SK-N-SH (cell line): ENCODE measurements at regions not wholly inside any gene's neighbourhood (a gene's known extent, or its start where the extent isn't known, plus 50 kb on each side); places are given as distances from the start of the nearest gene placed in this dataset.

Source experiments
- CTCF ChIA-PET: fragments of 300-600, 350-600 bp; formaldehyde crosslinking; extraction: SDS; loops from one replicate; lab custom pipeline; 2021; lab: Yijun Ruan, JAX
- POLR2A ChIA-PET: fragments of 350-600 bp; sonication (Branson Sonifier 250); formaldehyde crosslinking; extraction: SDS; loops from one replicate; lab custom pipeline; 2020; ENCODE audit warnings: antibody characterized with exemption, inconsistent platforms; lab: Yijun Ruan, JAX
- DNase-seq: peaks from one replicate; pipeline ENCODE4 v3.0.0; 2012
- H2AFZ ChIP-seq: fragments of 200-600 bp; sonication (generic); 2 replicates; pipeline ENCODE4 v1.8.1; 2016; ENCODE audit warnings: antibody characterized with exemption, mild to moderate bottlenecking, low read depth
- H3F3A ChIP-seq: fragments of 200-600 bp; sonication (generic); replicated peaks from 2 replicates; pipeline ENCODE3; 2016; ENCODE audit warnings: antibody characterized with exemption, mild to moderate bottlenecking; ENCODE audit not compliant: insufficient read depth
- H3K27ac ChIP-seq, 2 experiments: fragments of 200-500 bp in 1 of 2; fragments of 200-600 bp in 1 of 2; sonication (Bioruptor generic) in 1 of 2; sonication (generic), shearing (Covaris generic) in 1 of 2; 2 replicates each; pipeline versions ENCODE4 v1.5.1 to v1.6.1; 2014 to 2016; ENCODE audit warnings: low read depth in 2 of 2, inconsistent platforms in 1 of 2, low read length in 1 of 2, mild to moderate bottlenecking in 1 of 2, mixed read lengths in 1 of 2
- H3K27me3 ChIP-seq: fragments of 200-600 bp; sonication (generic), shearing (Covaris generic); 2 replicates; pipeline ENCODE4 v1.6.1; 2016; ENCODE audit warnings: mixed run types; ENCODE audit not compliant: insufficient read depth
- H3K36me3 ChIP-seq, 2 experiments: fragments of 200-500 bp in 1 of 2; fragments of 200-600 bp in 1 of 2; sonication (Bioruptor generic) in 1 of 2; sonication (generic) in 1 of 2; replicated peaks in 1 of 2; 2 replicates each; pipeline versions ENCODE3 to v1.5.1; 2014 to 2016; ENCODE audit warnings: low read length in 1 of 2, mild to moderate bottlenecking in 1 of 2; ENCODE audit not compliant: insufficient read depth in 2 of 2, control insufficient read depth in 1 of 2
- H3K4me1 ChIP-seq, 2 experiments: fragments of 200-500 bp in 1 of 2; fragments of 200-600 bp in 1 of 2; sonication (Bioruptor generic) in 1 of 2; sonication (generic), shearing (Covaris generic) in 1 of 2; 2 replicates each; pipeline versions ENCODE4 v1.5.1 to v1.6.1; 2014 to 2016; ENCODE audit warnings: low read depth in 1 of 2, low read length in 1 of 2, mixed run types in 1 of 2; ENCODE audit not compliant: insufficient read depth in 2 of 2, control insufficient read depth in 1 of 2
- H3K4me2 ChIP-seq: fragments of 200-600 bp; sonication (generic), shearing (Covaris generic); 2 replicates; pipeline ENCODE4 v1.6.1; 2017; ENCODE audit warnings: mixed run types
- H3K4me3 ChIP-seq, 2 experiments: fragments of 200-500 bp in 1 of 2; fragments of 200-600 bp in 1 of 2; sonication (Bioruptor generic) in 1 of 2; sonication (generic), shearing (Covaris generic) in 1 of 2; 2 replicates each; pipeline versions ENCODE4 v1.5.1 to v1.8.1; 2014 to 2016; ENCODE audit warnings: low read depth in 2 of 2, inconsistent platforms in 1 of 2, low read length in 1 of 2, mild to moderate bottlenecking in 1 of 2, mixed read lengths in 1 of 2, moderate library complexity in 1 of 2
- H3K79me2 ChIP-seq: fragments of 200-600 bp; sonication (generic); 2 replicates; pipeline ENCODE4 v1.8.1; 2017; ENCODE audit warnings: mild to moderate bottlenecking; ENCODE audit not compliant: insufficient read depth
- H3K9ac ChIP-seq: fragments of 200-600 bp; sonication (generic); 2 replicates; pipeline ENCODE4 v1.6.1; 2017; ENCODE audit warnings: mixed run types
- H3K9me2 ChIP-seq: fragments of 200-600 bp; sonication (generic); 2 replicates; pipeline ENCODE4 v1.6.1; 2017; ENCODE audit warnings: mixed run types
- H3K9me3 ChIP-seq: fragments of 200-600 bp; sonication (generic); 2 replicates; pipeline ENCODE4 v1.6.1; 2017; ENCODE audit warnings: mixed run types, mild to moderate bottlenecking, moderate library complexity
- H4K20me1 ChIP-seq: fragments of 200-600 bp; sonication (generic); 2 replicates; pipeline ENCODE4 v1.6.1; 2017; ENCODE audit warnings: mild to moderate bottlenecking, mixed run types; ENCODE audit not compliant: insufficient read depth
- CHD2 ChIP-seq: fragments of 150-350 bp; IDR thresholded peaks from 2 replicates; pipeline ENCODE4 v1.6.1; 2018; ENCODE audit warnings: low read length; ENCODE audit not compliant: partially characterized antibody
- ELF1 ChIP-seq: IDR thresholded peaks from 2 replicates; pipeline ENCODE4 v1.4.0; 2012
- FOXJ3 ChIP-seq: sonication (generic); formaldehyde crosslinking; IDR thresholded peaks from 2 replicates; pipeline ENCODE4 v1.5.1; 2020; ENCODE audit warnings: mild to moderate bottlenecking, missing genetic modification reagents
- FOXM1 ChIP-seq: IDR thresholded peaks from 2 replicates; pipeline ENCODE4 v1.4.0; 2012; ENCODE audit warnings: low read depth, mild to moderate bottlenecking
- GABPA ChIP-seq: IDR thresholded peaks from 2 replicates; pipeline ENCODE4 v1.4.0; 2012; ENCODE audit warnings: low read depth, mild to moderate bottlenecking
- JUND ChIP-seq: IDR thresholded peaks from 2 replicates; pipeline ENCODE4 v1.4.0; 2012
- RCOR1 ChIP-seq: fragments of 150-350 bp; IDR thresholded peaks from 2 replicates; pipeline ENCODE4 v1.6.1; 2017; ENCODE audit warnings: antibody characterized with exemption, low read length
- RFX5 ChIP-seq: IDR thresholded peaks from 2 replicates; pipeline ENCODE4 v1.6.1; 2012; ENCODE audit warnings: mild to moderate bottlenecking, improper control_type of control experiment, low read length
- TAF1 ChIP-seq: IDR thresholded peaks from 2 replicates; pipeline ENCODE4 v1.6.1; 2012; ENCODE audit warnings: low read depth, mild to moderate bottlenecking, low read length, moderate library complexity, borderline replicate concordance
- TEAD4 ChIP-seq: IDR thresholded peaks from 2 replicates; pipeline ENCODE4 v1.4.0; 2012; ENCODE audit warnings: mild to moderate bottlenecking, borderline replicate concordance; ENCODE audit not compliant: insufficient read depth
- YY1 ChIP-seq: IDR thresholded peaks from 2 replicates; pipeline ENCODE4 v1.4.0; 2012; ENCODE audit warnings: low read depth, mild to moderate bottlenecking
- WGBS: methylation state at CpG from one replicate; pipeline ENCODE4 v1.1.6; 2017; ENCODE audit warnings: low lambda C conversion rate; 5-methylcytosine and 5-hydroxymethylcytosine counted together
- TF ChIP-seq, protein P1 (sequence below): fragments of 150-350 bp; IDR thresholded peaks from 2 replicates; pipeline ENCODE4 v1.6.1; 2016; ENCODE audit warnings: mild to moderate bottlenecking, low read depth, low read length
- TF ChIP-seq, protein P2 (sequence below): IDR thresholded peaks from 2 replicates; pipeline ENCODE4 v1.4.0; 2012; ENCODE audit warnings: low read depth, borderline replicate concordance
- TF ChIP-seq, protein P3 (sequence below): IDR thresholded peaks from 2 replicates; pipeline ENCODE4 v1.6.1; 2012; ENCODE audit warnings: mild to moderate bottlenecking, low read depth, low read length, moderate library complexity
- TF ChIP-seq, protein P4 (sequence below): IDR thresholded peaks from 2 replicates; pipeline ENCODE4; 2012
- TF ChIP-seq, protein P5 (sequence below): IDR thresholded peaks from 2 replicates; pipeline ENCODE4 v1.4.0; 2012; ENCODE audit warnings: low read depth, borderline replicate concordance

DNA sequence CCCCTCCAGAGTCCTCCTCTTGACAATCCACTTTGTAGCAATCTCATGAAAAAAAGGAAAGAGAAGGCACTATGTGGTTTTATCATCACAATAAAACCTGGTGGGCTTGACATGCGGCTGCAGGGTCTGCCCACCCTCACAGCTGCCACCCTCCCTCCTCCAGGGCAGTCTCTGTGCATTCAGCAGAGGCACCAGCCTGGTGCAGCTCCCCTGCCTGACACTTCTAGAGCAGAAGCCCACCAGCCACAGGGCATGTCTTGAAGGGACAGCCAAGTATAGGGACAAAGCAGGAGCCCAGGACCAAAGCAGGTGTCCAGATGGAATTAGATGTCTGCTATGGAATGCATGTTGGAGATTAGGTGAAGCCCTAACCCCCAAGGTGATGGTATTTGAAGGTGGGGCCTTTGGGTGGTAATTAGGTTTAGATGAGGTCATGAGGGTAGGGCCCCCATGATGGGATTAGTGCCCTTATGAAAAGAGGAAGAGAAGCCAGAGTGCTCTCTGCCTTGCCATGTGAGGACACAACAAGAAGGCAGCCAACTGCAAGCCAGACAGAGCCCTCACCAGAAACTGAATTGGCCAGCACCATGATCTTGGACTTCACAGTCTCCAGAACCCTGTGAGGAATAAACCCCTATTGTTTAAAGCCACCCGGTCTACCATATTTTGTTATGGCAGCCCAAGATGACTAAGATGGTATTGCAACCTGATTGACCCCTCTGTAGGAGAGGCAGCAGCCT, 86.9 kb downstream of the MCFD2 start:
- Histone ChIP-seq H3K27me3 (no peaks in the 10 kb centered on the region), H2AFZ (no peak overlapping the region), H3K9me2 (no peaks in the 10 kb centered on the region), H3K4me2 (no peak overlapping the region), H3F3A (no peaks in the 10 kb centered on the region), H3K79me2 (no peaks in the 10 kb centered on the region), H4K20me1 (no peaks in the 10 kb centered on the region), H3K4me3 (no peak overlapping the region), H3K9me3 (no peaks in the 10 kb centered on the region), H3K36me3 (peaks cover 0 to 3% of the 10 kb centered on the region in 2 experiments), H3K4me1 (no peaks in the 10 kb centered on the region; a peak in 1 of 4 replicates)
- WGBS: 86% methylated on average over 2 of the region's 2 CpGs
- CTCF ChIA-PET: interaction anchor here (1.1 to 1.6 kb wide), 2 partner anchors 11 kb away, joined by 3 to 4 read pairs; no protein-coding TSS in a partner anchor
- TF ChIP-seq TEAD4 (no peak), YY1 (no peak), TAF1 (no peak), FOXJ3 (CRISPR knock-in tag) (no peak), ELF1 (no peak), JUND (no peak), RCOR1 (no peak), RFX5 (no peak), FOXM1 (no peak)
- TF ChIP-seq, protein P1, sequence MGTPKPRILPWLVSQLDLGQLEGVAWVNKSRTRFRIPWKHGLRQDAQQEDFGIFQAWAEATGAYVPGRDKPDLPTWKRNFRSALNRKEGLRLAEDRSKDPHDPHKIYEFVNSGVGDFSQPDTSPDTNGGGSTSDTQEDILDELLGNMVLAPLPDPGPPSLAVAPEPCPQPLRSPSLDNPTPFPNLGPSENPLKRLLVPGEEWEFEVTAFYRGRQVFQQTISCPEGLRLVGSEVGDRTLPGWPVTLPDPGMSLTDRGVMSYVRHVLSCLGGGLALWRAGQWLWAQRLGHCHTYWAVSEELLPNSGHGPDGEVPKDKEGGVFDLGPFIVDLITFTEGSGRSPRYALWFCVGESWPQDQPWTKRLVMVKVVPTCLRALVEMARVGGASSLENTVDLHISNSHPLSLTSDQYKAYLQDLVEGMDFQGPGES: no peak
- TF ChIP-seq, protein P2, sequence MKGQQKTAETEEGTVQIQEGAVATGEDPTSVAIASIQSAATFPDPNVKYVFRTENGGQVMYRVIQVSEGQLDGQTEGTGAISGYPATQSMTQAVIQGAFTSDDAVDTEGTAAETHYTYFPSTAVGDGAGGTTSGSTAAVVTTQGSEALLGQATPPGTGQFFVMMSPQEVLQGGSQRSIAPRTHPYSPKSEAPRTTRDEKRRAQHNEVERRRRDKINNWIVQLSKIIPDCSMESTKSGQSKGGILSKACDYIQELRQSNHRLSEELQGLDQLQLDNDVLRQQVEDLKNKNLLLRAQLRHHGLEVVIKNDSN: no peak
- TF ChIP-seq, all 33 proteins: peak for 0
- no peak for DNase-seq
- POLR2A ChIA-PET: no interaction called here
- no peak overlapping the region for H3K9ac ChIP-seq
- H3K27ac ChIP-seq: no peak overlapping the region

DNA sequence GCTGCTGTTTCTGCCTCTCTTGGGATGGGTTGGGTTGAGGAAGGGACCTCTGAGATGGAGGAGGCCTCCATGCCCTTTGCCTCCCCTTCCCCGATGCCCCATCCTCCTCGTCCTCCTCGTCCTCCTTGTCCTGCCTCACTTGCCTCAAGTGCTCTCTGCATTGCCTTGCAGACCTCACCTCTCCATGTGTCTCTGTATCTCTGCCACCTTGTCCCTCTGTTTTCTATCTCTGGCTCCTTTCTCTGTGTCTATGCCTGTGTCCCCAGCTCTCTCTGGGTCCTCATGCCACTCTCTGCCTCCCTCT, 87.5 kb downstream of the MCFD2 start:
- ChIA-PET POLR2A (no interaction called here), CTCF (interaction anchor here (1.1 to 1.6 kb wide), 3 partner anchors 10 to 14 kb away, joined by 3 to 4 read pairs (median 4); no protein-coding TSS in a partner anchor)
- Histone ChIP-seq H3K4me1 (no peaks in the 10 kb centered on the region; a peak in 1 of 4 replicates), H3K9ac (no peak overlapping the region), H3F3A (no peaks in the 10 kb centered on the region), H3K27ac (no peak overlapping the region), H3K9me2 (no peaks in the 10 kb centered on the region), H3K4me3 (no peak overlapping the region), H3K4me2 (no peak overlapping the region), H4K20me1 (no peaks in the 10 kb centered on the region), H3K79me2 (no peaks in the 10 kb centered on the region), H3K36me3 (no peaks in the 10 kb centered on the region), H3K27me3 (no peaks in the 10 kb centered on the region), H3K9me3 (no peaks in the 10 kb centered on the region), H2AFZ (no peak overlapping the region)
- DNase-seq: no peak
- WGBS: 96% methylated on average over 3 of the region's 3 CpGs
- TF ChIP-seq, protein P3, sequence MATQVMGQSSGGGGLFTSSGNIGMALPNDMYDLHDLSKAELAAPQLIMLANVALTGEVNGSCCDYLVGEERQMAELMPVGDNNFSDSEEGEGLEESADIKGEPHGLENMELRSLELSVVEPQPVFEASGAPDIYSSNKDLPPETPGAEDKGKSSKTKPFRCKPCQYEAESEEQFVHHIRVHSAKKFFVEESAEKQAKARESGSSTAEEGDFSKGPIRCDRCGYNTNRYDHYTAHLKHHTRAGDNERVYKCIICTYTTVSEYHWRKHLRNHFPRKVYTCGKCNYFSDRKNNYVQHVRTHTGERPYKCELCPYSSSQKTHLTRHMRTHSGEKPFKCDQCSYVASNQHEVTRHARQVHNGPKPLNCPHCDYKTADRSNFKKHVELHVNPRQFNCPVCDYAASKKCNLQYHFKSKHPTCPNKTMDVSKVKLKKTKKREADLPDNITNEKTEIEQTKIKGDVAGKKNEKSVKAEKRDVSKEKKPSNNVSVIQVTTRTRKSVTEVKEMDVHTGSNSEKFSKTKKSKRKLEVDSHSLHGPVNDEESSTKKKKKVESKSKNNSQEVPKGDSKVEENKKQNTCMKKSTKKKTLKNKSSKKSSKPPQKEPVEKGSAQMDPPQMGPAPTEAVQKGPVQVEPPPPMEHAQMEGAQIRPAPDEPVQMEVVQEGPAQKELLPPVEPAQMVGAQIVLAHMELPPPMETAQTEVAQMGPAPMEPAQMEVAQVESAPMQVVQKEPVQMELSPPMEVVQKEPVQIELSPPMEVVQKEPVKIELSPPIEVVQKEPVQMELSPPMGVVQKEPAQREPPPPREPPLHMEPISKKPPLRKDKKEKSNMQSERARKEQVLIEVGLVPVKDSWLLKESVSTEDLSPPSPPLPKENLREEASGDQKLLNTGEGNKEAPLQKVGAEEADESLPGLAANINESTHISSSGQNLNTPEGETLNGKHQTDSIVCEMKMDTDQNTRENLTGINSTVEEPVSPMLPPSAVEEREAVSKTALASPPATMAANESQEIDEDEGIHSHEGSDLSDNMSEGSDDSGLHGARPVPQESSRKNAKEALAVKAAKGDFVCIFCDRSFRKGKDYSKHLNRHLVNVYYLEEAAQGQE: no peak
- TF ChIP-seq RFX5: no peak
- no peak for TF ChIP-seq TAF1
- TF ChIP-seq, protein P1: no peak
- no peak for TF ChIP-seq TEAD4
- no peak for TF ChIP-seq FOXM1
- no peak for TF ChIP-seq GABPA
- no peak for TF ChIP-seq CHD2
- TF ChIP-seq YY1: no peak
- TF ChIP-seq JUND: no peak
- TF ChIP-seq FOXJ3 (CRISPR knock-in tag): no peak
- TF ChIP-seq, protein P4, sequence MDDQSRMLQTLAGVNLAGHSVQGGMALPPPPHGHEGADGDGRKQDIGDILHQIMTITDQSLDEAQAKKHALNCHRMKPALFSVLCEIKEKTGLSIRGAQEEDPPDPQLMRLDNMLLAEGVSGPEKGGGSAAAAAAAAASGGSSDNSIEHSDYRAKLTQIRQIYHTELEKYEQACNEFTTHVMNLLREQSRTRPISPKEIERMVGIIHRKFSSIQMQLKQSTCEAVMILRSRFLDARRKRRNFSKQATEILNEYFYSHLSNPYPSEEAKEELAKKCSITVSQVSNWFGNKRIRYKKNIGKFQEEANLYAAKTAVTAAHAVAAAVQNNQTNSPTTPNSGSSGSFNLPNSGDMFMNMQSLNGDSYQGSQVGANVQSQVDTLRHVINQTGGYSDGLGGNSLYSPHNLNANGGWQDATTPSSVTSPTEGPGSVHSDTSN: no peak
- TF ChIP-seq, protein P5, sequence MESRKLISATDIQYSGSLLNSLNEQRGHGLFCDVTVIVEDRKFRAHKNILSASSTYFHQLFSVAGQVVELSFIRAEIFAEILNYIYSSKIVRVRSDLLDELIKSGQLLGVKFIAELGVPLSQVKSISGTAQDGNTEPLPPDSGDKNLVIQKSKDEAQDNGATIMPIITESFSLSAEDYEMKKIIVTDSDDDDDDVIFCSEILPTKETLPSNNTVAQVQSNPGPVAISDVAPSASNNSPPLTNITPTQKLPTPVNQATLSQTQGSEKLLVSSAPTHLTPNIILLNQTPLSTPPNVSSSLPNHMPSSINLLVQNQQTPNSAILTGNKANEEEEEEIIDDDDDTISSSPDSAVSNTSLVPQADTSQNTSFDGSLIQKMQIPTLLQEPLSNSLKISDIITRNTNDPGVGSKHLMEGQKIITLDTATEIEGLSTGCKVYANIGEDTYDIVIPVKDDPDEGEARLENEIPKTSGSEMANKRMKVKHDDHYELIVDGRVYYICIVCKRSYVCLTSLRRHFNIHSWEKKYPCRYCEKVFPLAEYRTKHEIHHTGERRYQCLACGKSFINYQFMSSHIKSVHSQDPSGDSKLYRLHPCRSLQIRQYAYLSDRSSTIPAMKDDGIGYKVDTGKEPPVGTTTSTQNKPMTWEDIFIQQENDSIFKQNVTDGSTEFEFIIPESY: no peak
